ENCODE measurements at regions not wholly inside any gene's neighbourhood (a gene's known extent, or its start where the extent isn't known, plus 50 kb on each side); places are given as distances from the start of the nearest gene placed in this dataset.
"Not testable (repeated sequence)": the region's sequence is repeated elsewhere in the genome, so short reads cannot be mapped to it uniquely, and the experiment has no call there.

DNA sequence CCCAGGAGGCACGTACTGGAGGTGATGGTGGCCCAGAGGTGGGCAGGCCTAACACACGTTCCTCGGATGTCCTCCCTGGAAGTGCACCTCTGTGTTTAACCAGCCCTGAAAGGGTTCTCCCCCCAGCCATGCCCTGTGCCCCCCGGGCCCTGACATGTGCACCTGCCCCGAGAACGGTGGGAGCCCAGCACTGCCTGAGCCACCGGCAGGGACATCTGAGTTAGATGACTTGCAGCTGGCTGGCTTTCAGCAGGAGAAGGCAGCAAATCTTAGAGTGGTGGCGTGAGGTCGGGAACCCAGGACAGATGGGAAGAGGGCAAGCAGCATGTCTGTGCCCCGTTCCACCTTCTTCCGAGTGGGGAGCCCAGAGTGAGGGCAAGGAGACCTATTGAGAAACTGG is 291.8 kb downstream of the TCERG1L start:
- no peak for DNase-seq (ENCODE audit: low spot score)

DNA sequence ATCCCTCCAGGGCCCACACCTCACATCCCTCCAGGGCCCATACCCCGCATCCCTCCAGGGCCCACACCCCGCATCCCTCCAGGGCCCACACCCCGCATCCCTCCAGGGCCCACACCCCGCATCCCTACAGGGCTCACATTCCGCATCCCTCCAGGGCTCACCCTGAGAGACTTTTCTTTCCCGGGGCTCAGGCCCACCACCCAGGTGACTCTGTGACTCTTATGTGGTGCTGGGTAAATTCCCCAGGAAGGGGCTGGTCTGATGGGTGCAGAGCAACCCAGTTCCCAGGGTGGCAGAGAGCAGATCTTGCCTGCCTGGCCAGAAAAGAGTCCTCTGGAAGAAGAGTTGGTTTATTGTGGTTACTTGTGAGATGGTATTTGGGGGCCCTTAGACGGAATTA is 290.7 kb downstream of the TCERG1L start:
- DNase-seq (ENCODE audit: low spot score): no peak

DNA sequence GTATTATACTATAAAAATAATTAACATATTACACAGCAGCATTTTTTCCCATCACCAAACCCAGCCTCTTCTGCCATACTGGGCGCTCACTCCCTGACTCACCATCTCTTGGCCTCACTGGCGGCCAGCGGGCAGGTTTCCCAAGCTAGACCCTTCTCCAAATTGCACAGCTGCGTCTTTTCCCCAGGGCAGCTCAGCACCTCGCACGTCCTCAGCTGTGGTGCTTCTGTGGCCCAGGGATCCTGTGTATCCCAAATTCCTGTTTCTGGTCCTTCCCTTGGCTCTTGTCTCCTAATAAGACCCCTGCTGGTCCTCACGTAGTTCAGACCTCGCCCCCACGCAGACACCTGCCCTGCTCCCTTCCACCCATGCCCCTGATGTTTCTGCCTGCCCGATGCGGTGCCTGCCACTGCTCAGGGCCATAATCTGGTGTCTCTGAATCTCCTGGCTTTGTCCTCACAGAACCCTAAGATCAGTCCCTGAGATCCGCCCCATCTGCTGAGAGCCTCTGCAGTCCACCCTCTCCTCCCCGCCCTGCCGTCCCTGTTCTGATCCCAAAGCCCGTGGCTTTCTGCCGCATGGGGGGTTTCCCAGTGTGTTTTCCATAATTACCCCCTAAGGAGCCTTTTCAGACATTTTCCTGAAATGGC is 290.1 kb downstream of the TCERG1L start:
- DNase-seq (ENCODE audit: low spot score): no peak

DNA sequence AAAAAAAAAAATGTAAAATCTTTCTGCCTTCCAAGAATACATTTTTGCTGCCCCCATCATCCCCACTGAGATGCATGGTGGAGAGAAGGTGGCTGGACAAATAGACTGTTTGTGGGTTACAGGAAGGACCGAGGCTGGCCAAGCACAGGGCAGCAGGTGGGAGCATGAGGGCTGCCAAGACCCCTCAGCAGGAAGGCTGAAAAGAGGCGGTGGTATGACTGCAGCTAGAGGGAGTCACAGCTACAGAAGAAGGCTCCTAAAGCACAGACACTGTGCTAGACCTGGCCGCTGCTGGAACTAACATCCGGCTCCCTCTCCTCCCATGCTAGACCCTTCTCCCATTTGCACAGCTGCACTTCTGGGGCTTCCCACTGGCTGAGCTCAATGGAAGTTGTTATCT is 289.6 kb downstream of the TCERG1L start:
- DNase-seq (ENCODE audit: low spot score): no peak

DNA sequence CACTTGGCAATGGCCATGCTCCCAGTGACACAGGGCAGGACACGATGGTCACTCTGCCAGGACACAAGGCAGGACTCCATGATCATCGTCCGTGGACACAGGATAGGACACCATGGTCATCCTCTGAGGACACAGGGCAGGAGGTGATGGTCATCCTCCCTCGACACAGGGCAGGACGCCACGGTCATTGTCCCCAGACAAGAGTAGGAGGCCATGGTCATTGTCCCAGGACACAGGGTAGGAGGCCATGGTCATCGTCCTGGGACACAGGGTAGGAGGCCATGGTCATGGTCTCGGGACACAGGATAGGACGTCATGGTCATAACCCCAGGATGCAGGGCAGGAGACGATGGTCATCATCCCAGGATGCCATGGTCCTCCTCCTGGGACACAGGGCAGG is 289.2 kb downstream of the TCERG1L start:
- DNase-seq (ENCODE audit: low spot score): no peak

DNA sequence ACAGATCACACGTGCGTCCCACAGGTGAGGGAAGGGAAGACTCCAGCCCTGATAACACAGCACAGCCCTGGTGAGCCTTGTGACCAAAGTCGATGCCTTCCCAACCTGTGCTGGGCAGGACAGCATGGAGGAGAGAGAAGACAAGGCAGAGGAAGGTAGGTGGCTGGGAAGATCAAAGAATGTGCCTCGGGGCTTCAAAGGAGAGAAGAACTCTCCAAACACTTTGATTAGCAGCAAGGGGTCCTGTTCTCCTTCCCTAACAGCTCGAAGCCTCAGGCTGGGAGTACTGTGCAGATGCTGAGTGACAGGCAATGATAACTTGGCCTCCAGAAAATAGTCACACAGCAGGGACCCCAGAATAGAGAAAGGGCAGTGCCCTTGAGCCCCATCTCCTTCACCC is 288.5 kb downstream of the TCERG1L start:
- DNase-seq (ENCODE audit: low spot score): no peak

DNA sequence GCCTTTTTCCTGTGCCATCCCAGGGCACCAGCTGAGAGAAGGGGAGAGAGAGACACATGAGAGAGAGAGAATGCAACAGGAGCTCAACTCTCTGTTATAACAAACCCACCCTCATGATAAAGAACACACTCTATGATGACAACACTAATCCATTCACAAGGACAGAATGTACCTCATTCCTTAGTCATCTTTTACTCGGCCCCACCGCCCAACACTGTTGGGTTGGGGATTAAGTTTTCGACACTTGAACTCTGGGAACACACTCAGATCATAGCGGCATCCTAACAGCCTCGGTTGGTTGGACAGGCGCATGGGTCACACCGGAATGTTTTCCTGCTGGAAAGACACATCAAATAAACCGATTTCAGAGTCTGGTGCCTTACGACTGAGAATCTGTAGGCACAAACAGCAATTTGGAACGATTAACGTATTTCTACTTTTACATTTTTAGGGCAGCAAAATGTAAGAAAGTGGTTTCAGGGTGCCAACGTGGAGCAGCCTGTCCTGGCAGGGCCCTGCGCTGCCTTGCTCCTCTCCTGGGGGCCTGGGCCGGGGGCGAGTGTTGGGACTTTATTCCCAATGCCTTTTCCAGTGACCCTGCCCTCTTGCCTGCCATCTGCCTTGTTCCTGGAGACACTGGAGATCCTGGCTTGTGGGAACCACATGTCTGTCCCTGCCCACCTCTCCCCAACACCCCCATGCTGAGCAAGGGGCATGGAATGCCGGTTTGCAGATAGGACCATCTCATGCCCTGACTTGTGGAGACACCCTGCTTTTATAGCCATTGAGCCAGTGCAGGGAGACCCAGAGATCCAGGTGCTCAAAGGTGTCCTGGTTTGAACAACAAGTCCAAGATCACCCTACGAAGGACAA is 287.0 kb downstream of the TCERG1L start:
- DNase-seq (ENCODE audit: low spot score): no peak

DNA sequence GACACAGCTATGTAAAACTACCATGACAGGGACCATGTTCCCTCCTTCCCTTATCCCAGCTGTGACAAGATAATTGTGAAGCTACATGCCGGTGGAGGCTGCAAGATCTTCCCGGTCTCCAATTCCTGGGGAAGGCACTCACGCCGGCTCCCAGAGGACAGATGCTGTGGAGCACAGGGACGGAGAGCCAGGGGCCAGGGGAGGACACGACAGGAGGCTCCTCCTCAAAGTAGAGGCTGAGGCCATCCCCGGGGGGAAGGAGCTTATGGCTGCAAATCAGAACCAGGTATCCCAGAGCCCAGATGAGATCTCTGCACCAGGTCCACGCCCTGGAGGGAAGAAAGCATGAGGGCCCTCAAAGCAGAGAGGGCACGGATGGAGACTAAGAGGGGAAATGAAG is 286.2 kb downstream of the TCERG1L start:
- DNase-seq (ENCODE audit: low spot score): no peak

DNA sequence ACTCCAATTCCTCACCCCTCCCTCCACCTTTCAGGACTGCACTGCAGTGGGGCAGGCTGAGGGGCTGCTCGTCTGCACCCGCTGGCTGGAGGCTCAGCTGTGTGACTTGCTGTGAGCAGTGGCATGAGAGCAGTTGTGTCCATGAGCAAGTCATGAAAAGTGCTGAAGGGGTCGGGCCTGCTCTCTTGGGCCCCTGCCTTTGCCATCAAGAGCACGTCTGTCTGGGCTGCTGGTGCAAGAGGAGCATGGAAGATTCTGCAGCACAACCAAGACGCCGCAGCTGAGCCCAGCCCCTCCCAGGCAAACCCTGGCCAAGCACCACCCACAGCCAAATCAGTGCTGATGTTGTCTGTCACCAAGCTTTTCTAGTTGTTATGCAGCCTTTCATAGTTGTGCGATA is 284.3 kb downstream of the TCERG1L start:
- no peak for DNase-seq (ENCODE audit: low spot score)

DNA sequence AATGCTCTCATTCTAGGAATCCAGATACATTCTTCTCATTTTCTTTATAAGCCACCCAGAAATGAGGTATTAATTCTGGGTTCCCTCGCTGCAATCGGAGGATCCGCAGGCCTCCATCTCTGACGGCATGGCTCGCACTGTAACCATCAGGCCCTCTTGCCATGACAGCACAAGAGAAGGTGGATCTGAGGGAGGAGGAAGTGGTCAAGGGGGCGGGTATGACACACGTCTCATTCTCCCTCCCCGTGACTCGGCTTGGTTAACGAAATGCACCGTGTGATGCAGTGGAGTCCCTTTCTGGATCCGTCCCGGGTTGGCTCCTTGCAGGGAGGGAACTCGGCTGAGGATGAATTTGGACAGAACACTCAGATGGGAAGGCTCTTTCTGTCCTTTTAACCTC is 280.2 kb downstream of the TCERG1L start:
- DNase-seq (ENCODE audit: low spot score): no peak

DNA sequence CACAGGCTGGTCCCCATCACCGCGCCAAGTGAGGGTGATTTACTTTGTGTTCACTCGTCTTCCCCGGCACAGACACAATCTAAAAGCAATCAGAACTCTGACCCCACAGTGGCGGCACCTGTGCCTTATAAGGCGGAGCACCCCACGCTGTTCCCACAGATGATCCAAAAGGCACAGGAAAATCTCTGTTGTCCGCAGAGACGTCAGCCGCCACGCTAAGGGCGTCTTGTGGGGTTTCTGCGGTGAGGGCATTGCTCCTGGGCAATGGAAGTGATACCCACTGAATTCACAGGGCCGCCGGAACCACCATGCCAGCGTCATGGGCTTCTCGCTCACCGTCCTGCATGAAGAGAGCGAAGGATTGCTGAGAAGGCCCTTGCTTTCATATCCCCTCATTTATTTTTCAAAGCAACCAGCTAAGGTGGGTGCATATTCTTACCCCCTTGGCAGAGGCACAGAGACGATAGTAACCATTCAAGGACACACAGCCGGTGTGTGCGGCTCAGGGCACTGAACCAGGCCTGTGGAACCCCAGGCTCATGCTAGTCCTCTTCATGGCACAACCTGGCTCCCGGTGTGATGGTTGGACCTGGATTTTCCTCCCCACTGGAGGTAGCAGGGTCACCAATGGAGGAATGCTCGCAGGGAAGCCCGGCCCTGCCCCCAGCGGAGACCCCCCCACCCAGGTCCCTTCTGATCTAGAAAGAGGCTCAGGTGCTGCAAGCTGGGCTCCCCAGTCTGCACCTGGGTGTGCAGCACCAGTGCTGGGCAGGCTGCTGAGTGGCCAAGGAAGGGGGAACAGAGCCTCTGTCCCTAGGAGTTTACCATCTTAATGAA is 279.0 kb downstream of the TCERG1L start:
- no peak for DNase-seq (ENCODE audit: low spot score)

DNA sequence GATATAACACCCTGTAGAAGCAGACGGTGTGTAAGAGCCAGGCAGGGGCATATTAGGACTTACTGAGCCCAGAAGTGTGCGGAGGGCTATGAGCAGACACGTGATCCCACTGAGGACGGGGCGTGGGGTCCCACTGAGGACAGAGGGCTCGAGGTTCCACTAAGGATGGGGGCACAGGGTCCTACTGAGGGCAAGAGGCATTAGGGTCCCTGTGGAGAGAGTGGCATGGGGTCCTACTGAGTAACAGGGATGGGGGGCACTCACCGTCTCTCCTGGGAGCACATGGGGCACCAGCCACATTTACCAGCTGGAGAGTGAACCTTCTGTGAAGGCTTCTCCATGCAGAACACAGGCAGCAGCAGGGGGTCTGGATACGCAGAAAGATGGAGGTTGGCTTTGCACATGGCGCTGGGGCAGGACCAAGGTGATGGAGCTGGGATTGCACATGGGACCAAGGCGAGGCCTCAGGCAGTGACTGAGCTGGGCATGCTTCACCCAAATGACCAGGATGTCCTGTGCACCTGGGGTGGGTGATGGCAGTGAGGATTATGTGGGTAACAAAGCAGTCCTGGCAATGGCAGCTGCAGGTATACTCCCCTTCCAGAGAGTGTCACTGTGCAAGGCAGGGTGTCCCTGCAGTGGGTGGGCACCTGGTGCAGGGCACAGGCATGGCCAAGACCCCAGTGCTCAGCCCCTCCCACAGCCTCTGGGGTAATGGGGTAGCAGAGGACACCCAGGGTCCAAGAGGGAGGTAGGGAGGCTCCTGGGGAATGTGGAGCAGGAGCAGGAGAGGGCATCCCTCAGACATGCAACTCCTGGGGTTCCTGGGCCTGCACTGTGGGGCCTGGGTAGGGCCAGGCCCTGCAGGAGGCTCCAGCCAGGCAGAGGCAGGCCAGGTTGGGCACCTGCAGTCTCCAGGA is 278.1 kb downstream of the TCERG1L start:
- DNase-seq (ENCODE audit: low spot score): no peak

DNA sequence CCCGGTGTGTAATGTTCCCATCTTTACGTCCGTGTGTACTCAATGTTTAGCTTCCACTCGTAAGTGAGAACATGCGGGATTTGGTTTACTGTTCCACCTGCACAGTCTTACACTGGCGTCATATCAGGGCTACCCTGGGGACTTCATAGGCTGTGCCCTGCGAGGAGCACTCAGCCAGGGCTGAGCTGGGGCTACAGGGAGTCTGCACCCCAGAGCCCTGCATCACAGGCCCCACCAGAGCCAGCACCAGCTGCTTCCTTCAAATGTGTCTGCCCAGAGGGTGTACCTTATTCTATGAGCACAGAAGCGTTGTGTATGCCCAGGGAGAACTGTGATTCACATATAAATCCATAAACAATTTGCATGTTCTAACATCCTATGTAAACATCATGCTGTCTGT is 277.1 kb downstream of the TCERG1L start:
- DNase-seq (ENCODE audit: low spot score): no peak

DNA sequence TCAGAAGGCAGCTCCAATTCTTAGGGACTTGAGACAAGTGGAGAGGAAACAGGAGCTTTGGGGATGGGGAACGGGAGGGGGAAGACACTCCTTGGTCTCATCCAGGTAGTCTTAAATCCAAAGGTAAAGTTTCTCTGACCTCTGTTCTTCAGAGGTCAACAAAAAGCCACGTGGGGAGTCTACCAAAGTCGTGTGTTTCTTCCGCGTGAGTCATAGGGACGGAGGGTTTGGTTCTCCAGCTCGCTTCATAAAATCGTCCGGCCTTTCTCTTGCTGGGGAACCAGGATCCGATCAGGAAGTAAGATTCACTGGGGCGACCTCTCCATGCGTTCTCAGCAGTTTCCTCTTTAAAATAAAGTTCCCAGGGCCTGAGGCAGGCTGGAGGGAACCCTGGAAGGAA is 275.7 kb downstream of the TCERG1L start:
- no peak for DNase-seq (ENCODE audit: low spot score)

DNA sequence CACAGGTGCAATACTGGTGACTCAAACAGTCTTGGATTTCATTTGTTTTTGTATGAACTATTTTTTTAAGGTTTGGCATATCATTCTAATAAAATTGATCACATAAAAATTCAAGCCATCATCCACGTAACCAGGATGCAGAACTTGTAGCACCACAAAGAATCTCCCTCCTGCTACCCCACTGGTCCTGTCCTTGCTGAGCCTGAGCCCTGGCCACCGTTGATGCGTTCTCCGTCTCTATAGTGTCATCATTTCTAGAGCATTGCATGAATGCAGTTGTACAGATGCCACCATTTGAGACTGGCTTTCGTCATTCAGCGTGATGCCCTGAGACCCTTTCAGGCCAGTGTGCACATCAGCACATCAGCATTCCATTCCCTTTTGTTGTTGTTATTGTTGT is 273.5 kb downstream of the TCERG1L start:
- no peak for DNase-seq (ENCODE audit: low spot score)

DNA sequence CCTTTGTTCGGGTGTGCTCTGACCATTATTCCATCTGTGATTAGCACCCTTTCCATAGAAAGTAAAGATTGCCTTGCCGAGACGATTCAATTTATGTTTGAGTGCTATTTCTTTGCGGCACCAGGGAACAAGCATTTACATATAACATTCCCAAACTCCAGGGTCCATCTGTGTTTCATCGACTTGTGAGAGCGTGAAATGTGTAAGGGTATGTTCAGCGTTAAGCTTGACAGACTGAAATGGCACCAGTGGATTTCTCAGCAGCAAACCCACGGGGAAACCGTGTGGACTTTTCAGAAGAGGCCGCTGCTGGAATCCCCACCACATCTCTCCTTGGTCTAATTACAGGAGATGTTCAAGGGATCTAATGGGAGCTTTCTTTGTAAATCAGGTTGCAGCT is 270.5 kb downstream of the TCERG1L start:
- DNase-seq (ENCODE audit: low spot score): no peak

DNA sequence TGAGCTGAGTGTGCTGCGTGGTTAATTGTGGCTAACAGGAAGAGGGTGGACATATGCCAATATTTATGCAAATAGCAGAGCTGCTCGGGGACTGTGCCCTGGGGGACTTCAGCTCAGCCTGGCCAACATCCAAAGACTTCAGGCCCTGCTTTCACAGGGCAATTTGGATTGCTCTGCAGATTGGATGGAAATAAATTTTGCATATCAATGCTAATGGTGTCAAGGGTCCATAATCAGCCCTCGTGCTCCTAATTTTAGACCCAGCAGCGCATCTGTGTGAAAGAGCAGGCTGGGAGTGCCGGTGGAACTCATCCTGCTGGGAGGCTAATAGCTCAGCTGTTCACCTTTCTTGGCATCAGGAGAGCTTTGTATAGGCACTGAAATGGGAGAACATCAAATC is 270.1 kb downstream of the TCERG1L start:
- DNase-seq (ENCODE audit: low spot score): no peak

DNA sequence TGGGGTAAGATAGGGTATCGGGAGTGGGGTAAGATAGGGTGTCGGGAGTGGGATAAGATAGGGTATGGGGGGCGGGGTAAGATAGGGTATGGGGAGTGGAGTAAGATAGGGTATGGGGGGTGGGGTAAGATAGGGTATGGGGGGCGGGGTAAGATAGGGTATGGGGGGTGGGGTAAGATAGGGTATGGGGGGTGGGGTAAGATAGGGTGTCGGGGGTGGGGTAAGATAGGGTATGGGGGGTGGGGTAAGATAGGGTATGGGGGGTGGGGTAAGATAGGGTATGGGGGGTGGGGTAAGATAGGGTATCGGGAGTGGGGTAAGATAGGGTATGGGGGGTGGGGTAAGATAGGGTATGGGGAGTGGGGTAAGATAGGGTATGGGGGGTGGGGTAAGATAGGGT is 269.5 kb downstream of the TCERG1L start:
- DNase-seq (ENCODE audit: low spot score): not testable (repeated sequence)

Data from activated CD4-positive, alpha-beta T cell treated with anti-CD3 and anti-CD28 coated beads, Interleukin-2, Interleukin-4, amounts not matched to agents 100 ng/mL and 50 ng/mL, durations not matched to agents 16 hours and 8 hours (primary cell).